GM12878 (cell line): ENCODE measurements at regions not wholly inside any gene's neighbourhood (a gene's known extent, or its start where the extent isn't known, plus 50 kb on each side); places are given as distances from the start of the nearest gene placed in this dataset.

Source experiments
- ATAC-seq: fragments of 200-7000 bp; cut with Tn5 transposase; 3 replicates; pipeline ENCODE4 v1.9.1; 2020; ENCODE audit warnings: mild to moderate bottlenecking, moderate library complexity
- BruUV-seq: library from RNA; stranded (reverse); fragments of 400-500 nt; replicated peaks from 2 replicates; lab custom pipeline; 2021; lab: Mats Ljungman, UMichigan
- CTCF ChIA-PET: fragments of 300-600 bp; sonication (Branson Sonifier 250); formaldehyde crosslinking; extraction: SDS; loops from one replicate; lab custom pipeline; 2021; ENCODE audit warnings: inconsistent platforms; lab: Yijun Ruan, JAX
- POLR2A ChIA-PET: fragments of 350-600 bp; formaldehyde crosslinking; extraction: SDS; loops from one replicate; lab custom pipeline; 2021; ENCODE audit warnings: inconsistent platforms; lab: Charles Lee
- RAD21 ChIA-PET: fragments of 300-600 bp; sonication (Branson Sonifier 250); formaldehyde crosslinking; loops from one replicate; lab custom pipeline; 2023; ENCODE audit warnings: antibody characterized with exemption; ENCODE audit not compliant: unreplicated experiment; lab: Charles Lee
- SMC1A ChIA-PET: fragments of 300-600 bp; sonication (Branson Sonifier 250); formaldehyde crosslinking; loops from one replicate; lab custom pipeline; 2023; ENCODE audit not compliant: unreplicated experiment, uncharacterized antibody; lab: Charles Lee
- DNase-seq: peaks from one replicate; pipeline ENCODE4 v3.0.0-alpha.2; 2011; ENCODE audit warnings: low read depth, low spot score
- FAIRE-seq: peaks from 3 replicates; lab custom pipeline; 2011; peaks lifted over from hg19 to GRCh38; lab: Jason Lieb, UNC
- H2AFZ ChIP-seq: 2 replicates; pipeline ENCODE4 v1.6.0; 2011; ENCODE audit warnings: low read depth, low read length, control low read depth; ENCODE audit not compliant: control insufficient read depth
- H3K27ac ChIP-seq: 2 replicates; pipeline ENCODE4 v1.5.1; 2011; ENCODE audit warnings: control low read depth; ENCODE audit not compliant: control insufficient read depth, insufficient read depth
- H3K27me3 ChIP-seq, 2 experiments: replicated peaks in 1 of 2; 2 replicates each; pipeline versions ENCODE4 v1.6.0 to v1.6.1; 2011; ENCODE audit warnings: low read length in 1 of 2; ENCODE audit not compliant: control insufficient read depth in 2 of 2, insufficient read depth in 2 of 2
- H3K36me3 ChIP-seq, 2 experiments: 2 replicates each; pipeline ENCODE4 v1.5.1; 2011; ENCODE audit warnings: low read length in 1 of 2; ENCODE audit not compliant: control insufficient read depth in 2 of 2, insufficient read depth in 2 of 2
- H3K4me1 ChIP-seq: 2 replicates; pipeline ENCODE4 v1.6.1; 2011; ENCODE audit warnings: mild to moderate bottlenecking, low read length, moderate library complexity, mixed read lengths; ENCODE audit not compliant: control insufficient read depth, insufficient read depth
- H3K4me2 ChIP-seq: 2 replicates; pipeline ENCODE4 v1.6.0; 2011; ENCODE audit warnings: control low read depth; ENCODE audit not compliant: control insufficient read depth, insufficient read depth
- H3K4me3 ChIP-seq: fragments of 200-600 bp; sonication (generic); 2 replicates; pipeline ENCODE4 v1.5.1; 2016
- H3K79me2 ChIP-seq: 2 replicates; pipeline ENCODE4 v1.6.0; 2011; ENCODE audit warnings: low read length; ENCODE audit not compliant: control insufficient read depth, insufficient read depth
- H3K9ac ChIP-seq: 2 replicates; pipeline ENCODE4 v1.8.0; 2011; ENCODE audit warnings: low read length, control low read depth, mixed read lengths; ENCODE audit not compliant: control insufficient read depth, insufficient read depth
- H3K9me3 ChIP-seq: replicated peaks from 3 replicates; pipeline ENCODE4 v1.5.1; 2011; ENCODE audit warnings: mild to moderate bottlenecking, low read length; ENCODE audit not compliant: control insufficient read depth, insufficient read depth
- H4K20me1 ChIP-seq: 2 replicates; pipeline ENCODE4 v1.6.0; 2011; ENCODE audit not compliant: control insufficient read depth, insufficient read depth
- BCL11A ChIP-seq: IDR thresholded peaks from 2 replicates; pipeline ENCODE4 v1.6.1; 2011; ENCODE audit warnings: low read depth, low read length
- BMI1 ChIP-seq: fragments of 450-650 bp; IDR thresholded peaks from 2 replicates; pipeline ENCODE4 v1.6.1; 2016; ENCODE audit warnings: mild to moderate bottlenecking, moderate library complexity, borderline replicate concordance
- CREM ChIP-seq: IDR thresholded peaks from 2 replicates; pipeline ENCODE4 v1.6.1; 2014; ENCODE audit warnings: antibody characterized with exemption, low read depth
- FOXK2 ChIP-seq: fragments of 450-650 bp; IDR thresholded peaks from 2 replicates; pipeline ENCODE4 v1.6.1; 2017; ENCODE audit warnings: mild to moderate bottlenecking, moderate library complexity
- IRF4 ChIP-seq: IDR thresholded peaks from 2 replicates; pipeline ENCODE4 v1.6.1; 2011; ENCODE audit warnings: low read depth, low read length
- MEF2B ChIP-seq: fragments of 450-650 bp; IDR thresholded peaks from 2 replicates; pipeline ENCODE4 v1.6.1; 2018; ENCODE audit warnings: mild to moderate bottlenecking, moderate library complexity; ENCODE audit not compliant: partially characterized antibody, poor library complexity, severe bottlenecking
- MTA3 ChIP-seq: IDR thresholded peaks from 2 replicates; pipeline ENCODE4 v1.6.1; 2012; ENCODE audit warnings: low read length, inconsistent platforms, borderline replicate concordance
- NBN ChIP-seq: fragments of 450-650 bp; IDR thresholded peaks from 2 replicates; pipeline ENCODE4 v1.6.1; 2016
- RFX5 ChIP-seq: IDR thresholded peaks from 2 replicates; pipeline ENCODE4 v1.6.1; 2011; ENCODE audit warnings: low read depth, low read length, improper control_type of control experiment
- SMAD5 ChIP-seq: IDR thresholded peaks from 2 replicates; pipeline ENCODE4 v1.6.1; 2016; ENCODE audit warnings: antibody characterized with exemption, low read depth
- SMARCA5 ChIP-seq: fragments of 450-650 bp; IDR thresholded peaks from 2 replicates; pipeline ENCODE4 v1.6.1; 2017; ENCODE audit warnings: mild to moderate bottlenecking
- ZBED1 ChIP-seq: IDR thresholded peaks from 2 replicates; pipeline ENCODE4 v1.6.1; 2016; ENCODE audit warnings: borderline replicate concordance
- ZNF217 ChIP-seq: fragments of 450-650 bp; IDR thresholded peaks from 2 replicates; pipeline ENCODE4 v1.6.1; 2017; ENCODE audit warnings: antibody characterized with exemption, mild to moderate bottlenecking
- ZNF622 ChIP-seq: fragments of 450-650 bp; IDR thresholded peaks from 2 replicates; pipeline ENCODE4 v1.6.1; 2017; ENCODE audit warnings: mild to moderate bottlenecking, inconsistent platforms
- WGBS: methylation state at CpG from one replicate; pipeline ENCODE4 v1.1.6; 2016; ENCODE audit warnings: low lambda C conversion rate; ENCODE audit not compliant: insufficient replicate concordance, insufficient coverage; ENCODE audit errors: missing lambda C conversion rate; 5-methylcytosine and 5-hydroxymethylcytosine counted together
- in situ Hi-C: fragments of 300-500 bp; cut with MboI; formaldehyde crosslinking; loops from 9 replicates; pipeline ENCODE4 v1.14.3; 2018; ENCODE audit warnings: mixed read lengths
- intact Hi-C: fragments of 100-400 bp; cut with micrococcal nuclease; formaldehyde crosslinking; loops from one replicate; pipeline ENCODE4 v1.14.2; 2022; ENCODE audit not compliant: unreplicated experiment
- TF ChIP-seq, protein P1 (sequence below): fragments of 450-650 bp; formaldehyde crosslinking; IDR thresholded peaks from 2 replicates; pipeline ENCODE4 v1.4.0; 2022; ENCODE audit warnings: mild to moderate bottlenecking, moderate library complexity
- TF ChIP-seq, protein P2 (sequence below): fragments of 150-350 bp; IDR thresholded peaks from 2 replicates; pipeline ENCODE4 v1.6.1; 2014; ENCODE audit warnings: mild to moderate bottlenecking, low read depth, low read length
- TF ChIP-seq, protein P3 (sequence below): IDR thresholded peaks from 2 replicates; pipeline ENCODE4 v1.6.1; 2011; ENCODE audit warnings: mild to moderate bottlenecking, low read depth, low read length, moderate library complexity; ENCODE audit not compliant: insufficient replicate concordance
- TF ChIP-seq, protein P4 (sequence below): IDR thresholded peaks from 2 replicates; pipeline ENCODE4 v1.6.1; 2011; ENCODE audit warnings: low read depth, low read length, improper control_type of control experiment, borderline replicate concordance

DNA sequence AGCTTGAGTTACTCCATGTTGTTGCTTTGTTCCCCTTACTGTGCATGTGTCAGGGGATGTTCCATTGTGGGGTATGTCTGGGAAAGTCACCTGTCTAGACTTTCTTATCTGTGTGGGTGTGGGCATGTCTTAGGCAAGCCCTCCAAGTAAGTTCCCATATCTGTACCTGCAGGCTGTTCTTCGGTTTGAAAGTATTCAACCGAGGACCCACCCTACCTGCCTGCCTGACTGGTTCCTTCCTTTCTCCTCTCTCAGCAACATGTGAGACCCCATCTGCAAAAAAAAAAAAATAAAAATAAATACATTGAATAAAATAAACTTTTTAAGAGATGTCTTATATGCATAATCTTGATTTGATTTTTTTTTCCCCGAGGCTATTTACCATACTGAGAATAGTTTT, 622.7 kb downstream of the TDRD15 start:
- FAIRE-seq = no peak
- Histone ChIP-seq H3K27ac (no peak overlapping the region), H4K20me1 (no peaks in the 10 kb centered on the region), H3K4me1 (no peaks in the 10 kb centered on the region), H3K4me2 (no peak overlapping the region), H3K9me3 (no peaks in the 10 kb centered on the region), H3K27me3 (no peaks in the 10 kb centered on the region), H3K36me3 (no peaks in the 10 kb centered on the region)
- no peak for ATAC-seq
- intact Hi-C loops = no loop called here
- ChIA-PET RAD21 (no interaction called here), POLR2A (no interaction called here)
- BruUV-seq = no TSS peak
- TF ChIP-seq, protein P1, sequence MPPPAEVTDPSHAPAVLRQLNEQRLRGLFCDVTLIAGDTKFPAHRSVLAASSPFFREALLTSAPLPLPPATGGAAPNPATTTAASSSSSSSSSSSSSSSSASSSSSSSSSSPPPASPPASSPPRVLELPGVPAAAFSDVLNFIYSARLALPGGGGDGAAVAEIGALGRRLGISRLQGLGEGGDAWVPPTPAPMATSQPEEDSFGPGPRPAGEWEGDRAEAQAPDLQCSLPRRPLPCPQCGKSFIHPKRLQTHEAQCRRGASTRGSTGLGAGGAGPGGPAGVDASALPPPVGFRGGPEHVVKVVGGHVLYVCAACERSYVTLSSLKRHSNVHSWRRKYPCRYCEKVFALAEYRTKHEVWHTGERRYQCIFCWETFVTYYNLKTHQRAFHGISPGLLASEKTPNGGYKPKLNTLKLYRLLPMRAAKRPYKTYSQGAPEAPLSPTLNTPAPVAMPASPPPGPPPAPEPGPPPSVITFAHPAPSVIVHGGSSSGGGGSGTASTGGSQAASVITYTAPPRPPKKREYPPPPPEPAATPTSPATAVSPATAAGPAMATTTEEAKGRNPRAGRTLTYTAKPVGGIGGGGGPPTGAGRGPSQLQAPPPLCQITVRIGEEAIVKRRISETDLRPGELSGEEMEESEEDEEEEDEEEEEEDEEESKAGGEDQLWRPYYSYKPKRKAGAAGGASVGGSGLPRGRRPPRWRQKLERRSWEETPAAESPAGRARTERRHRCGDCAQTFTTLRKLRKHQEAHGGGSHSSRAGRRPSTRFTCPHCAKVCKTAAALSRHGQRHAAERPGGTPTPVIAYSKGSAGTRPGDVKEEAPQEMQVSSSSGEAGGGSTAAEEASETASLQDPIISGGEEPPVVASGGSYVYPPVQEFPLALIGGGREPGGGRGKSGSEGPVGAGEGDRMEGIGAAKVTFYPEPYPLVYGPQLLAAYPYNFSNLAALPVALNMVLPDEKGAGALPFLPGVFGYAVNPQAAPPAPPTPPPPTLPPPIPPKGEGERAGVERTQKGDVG (CRISPR knock-in tag) = no peak
- TF ChIP-seq, protein P2, sequence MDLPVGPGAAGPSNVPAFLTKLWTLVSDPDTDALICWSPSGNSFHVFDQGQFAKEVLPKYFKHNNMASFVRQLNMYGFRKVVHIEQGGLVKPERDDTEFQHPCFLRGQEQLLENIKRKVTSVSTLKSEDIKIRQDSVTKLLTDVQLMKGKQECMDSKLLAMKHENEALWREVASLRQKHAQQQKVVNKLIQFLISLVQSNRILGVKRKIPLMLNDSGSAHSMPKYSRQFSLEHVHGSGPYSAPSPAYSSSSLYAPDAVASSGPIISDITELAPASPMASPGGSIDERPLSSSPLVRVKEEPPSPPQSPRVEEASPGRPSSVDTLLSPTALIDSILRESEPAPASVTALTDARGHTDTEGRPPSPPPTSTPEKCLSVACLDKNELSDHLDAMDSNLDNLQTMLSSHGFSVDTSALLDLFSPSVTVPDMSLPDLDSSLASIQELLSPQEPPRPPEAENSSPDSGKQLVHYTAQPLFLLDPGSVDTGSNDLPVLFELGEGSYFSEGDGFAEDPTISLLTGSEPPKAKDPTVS = no peak
- TF ChIP-seq ZNF217 (no peak), IRF4 (no peak), FOXK2 (no peak), BMI1 (no peak), RFX5 (no peak), BCL11A (no peak), MEF2B (no peak), ZBED1 (no peak), MTA3 (no peak), SMARCA5 (no peak), SMAD5 (no peak), CREM (no peak), NBN (no peak), ZNF622 (no peak)
- TF ChIP-seq, protein P3, sequence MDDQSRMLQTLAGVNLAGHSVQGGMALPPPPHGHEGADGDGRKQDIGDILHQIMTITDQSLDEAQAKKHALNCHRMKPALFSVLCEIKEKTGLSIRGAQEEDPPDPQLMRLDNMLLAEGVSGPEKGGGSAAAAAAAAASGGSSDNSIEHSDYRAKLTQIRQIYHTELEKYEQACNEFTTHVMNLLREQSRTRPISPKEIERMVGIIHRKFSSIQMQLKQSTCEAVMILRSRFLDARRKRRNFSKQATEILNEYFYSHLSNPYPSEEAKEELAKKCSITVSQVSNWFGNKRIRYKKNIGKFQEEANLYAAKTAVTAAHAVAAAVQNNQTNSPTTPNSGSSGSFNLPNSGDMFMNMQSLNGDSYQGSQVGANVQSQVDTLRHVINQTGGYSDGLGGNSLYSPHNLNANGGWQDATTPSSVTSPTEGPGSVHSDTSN = no peak
- TF ChIP-seq, protein P4, sequence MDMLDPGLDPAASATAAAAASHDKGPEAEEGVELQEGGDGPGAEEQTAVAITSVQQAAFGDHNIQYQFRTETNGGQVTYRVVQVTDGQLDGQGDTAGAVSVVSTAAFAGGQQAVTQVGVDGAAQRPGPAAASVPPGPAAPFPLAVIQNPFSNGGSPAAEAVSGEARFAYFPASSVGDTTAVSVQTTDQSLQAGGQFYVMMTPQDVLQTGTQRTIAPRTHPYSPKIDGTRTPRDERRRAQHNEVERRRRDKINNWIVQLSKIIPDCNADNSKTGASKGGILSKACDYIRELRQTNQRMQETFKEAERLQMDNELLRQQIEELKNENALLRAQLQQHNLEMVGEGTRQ = no peak
- TF ChIP-seq, all 136 proteins: peak for 0
- Histone ChIP-seq H2AFZ (no peak overlapping the region), H3K9ac (no peak overlapping the region), H3K79me2 (no peaks in the 10 kb centered on the region), H3K4me3 (no peak overlapping the region)
- WGBS = 13% methylated on average over 3 of the region's 3 CpGs
- CTCF ChIA-PET = interaction anchor here (0.9 kb wide), 1 partner anchor 325 kb away, joined by 3 read pairs; no protein-coding TSS in a partner anchor
- no peak for DNase-seq
- in situ Hi-C loops = no loop called here
- SMC1A ChIA-PET = no interaction called here
